ENCODE measurements at regions not wholly inside any gene's neighbourhood (a gene's known extent, or its start where the extent isn't known, plus 50 kb on each side); places are given as distances from the start of the nearest gene placed in this dataset.

DNA sequence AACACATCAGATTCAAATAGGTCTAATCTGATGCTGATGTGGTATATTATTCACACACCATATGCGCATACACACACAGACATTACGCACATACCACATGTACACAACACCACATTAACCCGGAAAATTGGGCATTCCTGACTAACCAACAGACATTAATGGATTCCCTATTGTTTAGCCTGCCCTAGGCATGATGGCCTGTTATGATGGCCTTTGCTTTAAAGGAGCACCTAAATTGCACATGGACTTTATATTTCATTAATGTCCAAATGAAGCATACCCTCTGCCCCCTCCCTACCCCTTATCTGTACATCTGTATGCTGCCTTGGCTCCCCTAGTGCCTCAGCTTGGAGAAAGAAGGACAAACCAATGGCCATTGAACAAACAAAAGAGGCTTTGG is 127.7 kb upstream of the PRLR start:
- TF ChIP-seq, protein P1, sequence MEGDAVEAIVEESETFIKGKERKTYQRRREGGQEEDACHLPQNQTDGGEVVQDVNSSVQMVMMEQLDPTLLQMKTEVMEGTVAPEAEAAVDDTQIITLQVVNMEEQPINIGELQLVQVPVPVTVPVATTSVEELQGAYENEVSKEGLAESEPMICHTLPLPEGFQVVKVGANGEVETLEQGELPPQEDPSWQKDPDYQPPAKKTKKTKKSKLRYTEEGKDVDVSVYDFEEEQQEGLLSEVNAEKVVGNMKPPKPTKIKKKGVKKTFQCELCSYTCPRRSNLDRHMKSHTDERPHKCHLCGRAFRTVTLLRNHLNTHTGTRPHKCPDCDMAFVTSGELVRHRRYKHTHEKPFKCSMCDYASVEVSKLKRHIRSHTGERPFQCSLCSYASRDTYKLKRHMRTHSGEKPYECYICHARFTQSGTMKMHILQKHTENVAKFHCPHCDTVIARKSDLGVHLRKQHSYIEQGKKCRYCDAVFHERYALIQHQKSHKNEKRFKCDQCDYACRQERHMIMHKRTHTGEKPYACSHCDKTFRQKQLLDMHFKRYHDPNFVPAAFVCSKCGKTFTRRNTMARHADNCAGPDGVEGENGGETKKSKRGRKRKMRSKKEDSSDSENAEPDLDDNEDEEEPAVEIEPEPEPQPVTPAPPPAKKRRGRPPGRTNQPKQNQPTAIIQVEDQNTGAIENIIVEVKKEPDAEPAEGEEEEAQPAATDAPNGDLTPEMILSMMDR (IDR thresholded peaks at IDR 0.05), result no peak
- TF ChIP-seq POLR2A (IDR thresholded peaks at IDR 0.05), result no peak

Measured in Peyer's patch (tissue), 4 donors.